Stomach (tissue), 8 donors: ENCODE measurements at regions not wholly inside any gene's neighbourhood (a gene's known extent, or its start where the extent isn't known, plus 50 kb on each side); places are given as distances from the start of the nearest gene placed in this dataset.

Source experiments
- DNase-seq, 2 donors: peaks; one replicate each; pipeline versions ENCODE4 v3.0.0 to v3.0.0-alpha.2; 2013 to 2019
- H3K27ac ChIP-seq, 5 donors: fragments of 200-600 bp in 4 of 5; sonication (generic) in 4 of 5; one replicate each; pipeline ENCODE4 v1.5.1; 2013 to 2019; ENCODE audit warnings: mild to moderate bottlenecking in 1 of 5, moderate library complexity in 1 of 5
- H3K27me3 ChIP-seq, 3 donors: fragments of 200-600 bp; sonication (generic); one replicate each; pipeline ENCODE4 v1.5.1; 2017 to 2019; ENCODE audit warnings: mixed run types in 1 of 3
- H3K36me3 ChIP-seq, 4 donors: fragments of 200-600 bp; sonication (generic); 1 replicate in 3 of 4; 2 replicates in 1 of 4; pipeline ENCODE4 v1.5.1; 2016 to 2019
- H3K4me1 ChIP-seq, 4 donors: fragments of 200-600 bp; sonication (generic); one replicate each; pipeline ENCODE4 v1.5.1; 2016 to 2019
- H3K4me3 ChIP-seq, 4 donors: fragments of 200-600 bp; sonication (generic) in 3 of 4; one replicate each; pipeline ENCODE4 v1.5.1; 2016 to 2019; ENCODE audit warnings: mild to moderate bottlenecking in 1 of 4
- H3K9me3 ChIP-seq, 4 donors: fragments of 200-600 bp; sonication (generic); one replicate each; pipeline ENCODE4 v1.5.1; 2016 to 2019
- EP300 ChIP-seq: sonication (generic); formaldehyde crosslinking; IDR thresholded peaks from one replicate; pipeline ENCODE4 v1.6.1; 2017; ENCODE audit warnings: antibody characterized with exemption
- POLR2A ChIP-seq, 4 donors: fragments of 450-650 bp; IDR thresholded peaks; one replicate each; pipeline ENCODE4 v1.6.1; 2016; ENCODE audit warnings: antibody characterized with exemption in 4 of 4, control low read depth in 2 of 4, mild to moderate bottlenecking in 1 of 4, moderate library complexity in 1 of 4
- POLR2AphosphoS5 ChIP-seq, 3 donors: sonication (generic); formaldehyde crosslinking; IDR thresholded peaks; one replicate each; pipeline ENCODE4 v1.6.1; 2016; ENCODE audit warnings: antibody characterized with exemption in 3 of 3
- WGBS, 5 donors: extraction: QIAGEN DNeasy Blood & Tissue Kit in 3 of 5; methylation state at CpG; one replicate each; pipeline versions ENCODE4 v1.1.5 to v1.1.7; 2013 to 2018; 5-methylcytosine and 5-hydroxymethylcytosine counted together
- intact Hi-C: fragments of 100-400 bp; cut with DNase I; formaldehyde crosslinking; loops from one replicate; pipeline ENCODE4 v1.15.1; 2023; ENCODE audit warnings: low total_unique reads
- TF ChIP-seq, protein P1 (sequence below), 7 experiments: fragments of 450-650 bp in 4 of 7; fragments of 200-600 bp in 3 of 7; sonication (generic) in 3 of 7; IDR thresholded peaks; one replicate each; pipeline ENCODE4 v1.5.1; 2016 to 2019; ENCODE audit warnings: antibody characterized with exemption in 7 of 7, control low read depth in 2 of 7, mild to moderate bottlenecking in 1 of 7
- donor health status: healthy with polysubstance abuse.
- donor health status: Bipolar disorder and iron deficiency.
- donor health status: healthy.

DNA sequence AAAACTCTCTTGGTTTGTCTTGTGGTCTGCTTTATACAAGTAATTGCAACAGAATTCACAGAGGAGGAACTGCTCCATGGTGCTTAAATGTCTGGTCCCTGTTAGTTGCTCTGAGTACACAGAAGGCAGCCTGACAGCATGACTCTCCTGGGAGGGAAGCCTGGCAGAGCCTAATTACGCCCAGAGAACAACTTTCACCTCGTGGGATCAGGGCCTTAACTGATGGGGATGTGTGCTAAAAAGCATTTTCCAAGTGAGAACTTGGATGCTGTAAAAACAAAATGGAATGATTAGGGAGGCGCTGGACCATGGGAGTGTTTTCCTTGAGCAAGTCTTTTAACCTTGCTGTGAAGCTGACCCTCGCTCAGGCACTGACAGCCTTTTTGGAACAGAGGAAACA, 154.0 kb upstream of the TENM4 start:
- 45 to 62% (median 56%) methylated on average over 4 of the region's 4 CpGs for WGBS, 5 donors
- H3K4me1 ChIP-seq = no peaks in the 10 kb centered on the region
- H3K27ac ChIP-seq = no peak overlapping the region
- intact Hi-C loops = no loop called here
- TF ChIP-seq POLR2AphosphoS5 (IDR thresholded peaks at IDR 0.05) = no peak
- TF ChIP-seq EP300 = no peak
- TF ChIP-seq, protein P1, sequence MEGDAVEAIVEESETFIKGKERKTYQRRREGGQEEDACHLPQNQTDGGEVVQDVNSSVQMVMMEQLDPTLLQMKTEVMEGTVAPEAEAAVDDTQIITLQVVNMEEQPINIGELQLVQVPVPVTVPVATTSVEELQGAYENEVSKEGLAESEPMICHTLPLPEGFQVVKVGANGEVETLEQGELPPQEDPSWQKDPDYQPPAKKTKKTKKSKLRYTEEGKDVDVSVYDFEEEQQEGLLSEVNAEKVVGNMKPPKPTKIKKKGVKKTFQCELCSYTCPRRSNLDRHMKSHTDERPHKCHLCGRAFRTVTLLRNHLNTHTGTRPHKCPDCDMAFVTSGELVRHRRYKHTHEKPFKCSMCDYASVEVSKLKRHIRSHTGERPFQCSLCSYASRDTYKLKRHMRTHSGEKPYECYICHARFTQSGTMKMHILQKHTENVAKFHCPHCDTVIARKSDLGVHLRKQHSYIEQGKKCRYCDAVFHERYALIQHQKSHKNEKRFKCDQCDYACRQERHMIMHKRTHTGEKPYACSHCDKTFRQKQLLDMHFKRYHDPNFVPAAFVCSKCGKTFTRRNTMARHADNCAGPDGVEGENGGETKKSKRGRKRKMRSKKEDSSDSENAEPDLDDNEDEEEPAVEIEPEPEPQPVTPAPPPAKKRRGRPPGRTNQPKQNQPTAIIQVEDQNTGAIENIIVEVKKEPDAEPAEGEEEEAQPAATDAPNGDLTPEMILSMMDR (IDR thresholded peaks at IDR 0.05) = no peak
- TF ChIP-seq POLR2A (IDR thresholded peaks at IDR 0.05) = no peak
- DNase-seq = no peak
- no peak overlapping the region for H3K4me3 ChIP-seq
- peaks cover 0 to 13% (median 7%) of the 10 kb centered on the region in 4 donors for H3K9me3 ChIP-seq
- no peaks in the 10 kb centered on the region for H3K27me3 ChIP-seq
- H3K36me3 ChIP-seq = no peaks in the 10 kb centered on the region

DNA sequence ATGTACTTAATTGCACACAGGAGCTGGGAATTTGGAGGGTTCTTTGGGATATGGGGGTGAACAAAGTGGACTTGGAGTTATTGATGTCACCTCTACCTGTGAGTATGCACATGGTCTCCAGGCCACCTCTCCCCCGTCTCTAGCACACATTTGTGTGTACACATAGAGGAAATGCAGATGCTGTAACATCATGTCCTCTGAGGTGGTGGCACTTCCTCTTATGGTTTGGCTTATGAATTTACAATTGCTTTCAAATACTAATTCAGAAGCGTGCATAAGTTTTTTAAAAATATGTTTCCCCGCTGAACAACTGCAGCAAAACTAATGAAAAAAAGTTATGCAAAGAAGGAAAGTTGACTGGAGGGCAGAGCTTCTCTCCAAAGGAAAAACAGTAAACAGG, 152.0 kb upstream of the TENM4 start:
- 70 to 81% (median 72%) methylated on average over 3 of the region's 3 CpGs for WGBS, 5 donors
- TF ChIP-seq POLR2AphosphoS5 (IDR thresholded peaks at IDR 0.05) = no peak
- TF ChIP-seq, protein P1 (IDR thresholded peaks at IDR 0.05) = no peak
- no peak for TF ChIP-seq EP300
- no peak for TF ChIP-seq POLR2A (IDR thresholded peaks at IDR 0.05)
- no peak for DNase-seq
- Histone ChIP-seq H3K36me3 (no peaks in the 10 kb centered on the region), H3K4me3 (no peak overlapping the region), H3K4me1 (no peaks in the 10 kb centered on the region), H3K27me3 (no peaks in the 10 kb centered on the region), H3K27ac (no peak overlapping the region), H3K9me3 (peaks cover 0 to 11% (median 5%) of the 10 kb centered on the region in 4 donors)
- intact Hi-C loops = no loop called here

DNA sequence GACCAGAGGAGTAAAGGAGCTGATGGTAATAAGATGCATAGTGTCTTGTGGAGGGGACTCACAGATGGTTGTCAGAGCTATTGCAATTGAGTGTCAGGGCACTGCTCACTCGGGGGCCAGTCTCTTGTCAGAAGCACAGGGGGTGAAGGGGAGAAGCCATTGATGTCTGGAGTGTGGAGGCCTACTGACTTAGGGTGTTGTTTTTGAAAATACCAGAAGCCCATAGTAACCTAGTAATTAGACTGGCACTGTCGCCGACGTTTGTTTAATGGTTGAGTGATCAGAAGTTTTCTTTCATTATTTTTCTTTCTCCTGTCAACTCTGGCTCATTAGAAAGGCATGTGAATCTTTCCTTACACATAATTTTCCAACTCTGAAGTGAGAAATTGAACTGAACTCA, 151.6 kb upstream of the TENM4 start:
- no peak overlapping the region for H3K4me3 ChIP-seq
- no peaks in the 10 kb centered on the region for H3K36me3 ChIP-seq
- WGBS, 5 donors = 54 to 62% (median 59%) methylated on average over 4 of the region's 4 CpGs
- no peak for TF ChIP-seq EP300
- TF ChIP-seq, protein P1 (IDR thresholded peaks at IDR 0.05) = no peak
- no peak for TF ChIP-seq POLR2AphosphoS5 (IDR thresholded peaks at IDR 0.05)
- no peak for TF ChIP-seq POLR2A (IDR thresholded peaks at IDR 0.05)
- H3K27ac ChIP-seq = no peak overlapping the region
- peaks cover 0 to 11% (median 5%) of the 10 kb centered on the region in 4 donors for H3K9me3 ChIP-seq
- H3K27me3 ChIP-seq = no peaks in the 10 kb centered on the region
- H3K4me1 ChIP-seq = no peaks in the 10 kb centered on the region
- DNase-seq = no peak
- intact Hi-C loops = no loop called here

DNA sequence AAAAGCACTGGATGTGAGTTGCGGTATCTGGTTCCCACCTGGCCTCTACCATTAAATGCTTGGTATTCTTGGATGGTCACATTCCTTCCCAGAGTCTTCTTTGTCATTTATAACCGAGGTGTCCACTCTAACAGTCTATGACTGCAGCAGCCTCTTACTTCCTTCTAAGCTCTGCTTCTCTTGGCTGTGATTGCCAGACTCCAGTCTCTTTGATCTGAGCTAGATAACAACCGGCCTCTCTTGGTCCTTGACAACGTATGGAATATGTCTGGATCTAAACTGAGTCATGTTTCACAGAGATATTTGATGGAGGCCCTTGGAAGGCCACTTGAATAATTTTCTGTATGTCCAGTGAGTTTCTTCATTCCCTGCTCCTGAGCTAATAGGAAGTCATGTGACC, 141.6 kb upstream of the TENM4 start:
- DNase-seq = no peak
- Histone ChIP-seq H3K4me1 (no peaks in the 10 kb centered on the region), H3K27ac (no peak overlapping the region), H3K4me3 (no peak overlapping the region), H3K36me3 (no peaks in the 10 kb centered on the region), H3K27me3 (no peaks in the 10 kb centered on the region), H3K9me3 (peaks cover 0 to 17% (median 14%) of the 10 kb centered on the region in 4 donors)
- WGBS, 5 donors = 66 to 76% (median 69%) methylated on average over 4 of the region's 4 CpGs
- no peak for TF ChIP-seq POLR2A (IDR thresholded peaks at IDR 0.05)
- TF ChIP-seq POLR2AphosphoS5 (IDR thresholded peaks at IDR 0.05) = no peak
- TF ChIP-seq EP300 = no peak
- TF ChIP-seq, protein P1 (IDR thresholded peaks at IDR 0.05) = no peak
- intact Hi-C loops = no loop called here
